H1 (cell line): ENCODE measurements at regions not wholly inside any gene's neighbourhood (a gene's known extent, or its start where the extent isn't known, plus 50 kb on each side); places are given as distances from the start of the nearest gene placed in this dataset.

Experiments used
- CTCF ChIA-PET: fragments of 300-600 bp; sonication (Branson Sonifier 250); formaldehyde crosslinking; loops from one replicate; lab custom pipeline; 2021; ENCODE audit not compliant: partially characterized antibody; lab: Charles Lee
- POLR2A ChIA-PET: fragments of 300-600 bp; sonication (Branson Sonifier 250); formaldehyde crosslinking; loops from one replicate; lab custom pipeline; 2021; ENCODE audit warnings: inconsistent platforms; ENCODE audit not compliant: partially characterized antibody; lab: Charles Lee
- DNase-seq, 2 experiments: peaks; one replicate each; pipeline versions ENCODE4 v3.0.0 to v3.0.0-alpha.2; 2010 to 2022; ENCODE audit warnings: low spot score in 2 of 2, low read depth in 1 of 2, mixed read lengths in 1 of 2
- FAIRE-seq: peaks from 2 replicates; lab custom pipeline; 2011; peaks lifted over from hg19 to GRCh38; lab: Jason Lieb, UNC
- H2AFZ ChIP-seq: 2 replicates; pipeline ENCODE4 v1.8.1; 2012; ENCODE audit warnings: low read length, inconsistent platforms
- H2AK5ac ChIP-seq: 2 replicates; pipeline ENCODE4 v1.6.1; 2013; ENCODE audit warnings: low read depth, low read length
- H2BK120ac ChIP-seq: replicated peaks from 2 replicates; pipeline ENCODE3; 2013; ENCODE audit warnings: low read depth, low read length, inconsistent platforms
- H2BK12ac ChIP-seq: 2 replicates; pipeline ENCODE4 v1.6.1; 2013; ENCODE audit warnings: low read depth, low read length
- H2BK15ac ChIP-seq: 2 replicates; pipeline ENCODE4 v1.6.1; 2013; ENCODE audit warnings: low read length
- H2BK20ac ChIP-seq: 2 replicates; pipeline ENCODE4 v1.6.1; 2013; ENCODE audit warnings: low read length
- H2BK5ac ChIP-seq: 2 replicates; pipeline ENCODE4 v1.6.1; 2013; ENCODE audit warnings: low read depth, low read length
- H3K14ac ChIP-seq: 2 replicates; pipeline ENCODE4 v1.6.1; 2013; ENCODE audit warnings: inconsistent platforms; ENCODE audit not compliant: insufficient read length
- H3K18ac ChIP-seq: 2 replicates; pipeline ENCODE4 v1.6.1; 2013; ENCODE audit warnings: low read length; ENCODE audit errors: extremely low read depth
- H3K23ac ChIP-seq: 2 replicates; pipeline ENCODE4 v1.6.1; 2013; ENCODE audit warnings: inconsistent platforms; ENCODE audit not compliant: insufficient read length
- H3K23me2 ChIP-seq: 2 replicates; pipeline ENCODE4 v1.6.1; 2013; ENCODE audit warnings: low read depth, low read length
- H3K27ac ChIP-seq: 2 replicates; pipeline ENCODE4 v1.6.1; 2011; ENCODE audit warnings: low read depth, low read length, inconsistent platforms
- H3K27me3 ChIP-seq, 4 experiments: replicated peaks in 1 of 4; 1 replicate in 1 of 4; 2 replicates in 3 of 4; pipeline versions ENCODE4 v1.6.1 to v1.8.1; 2011 to 2013; ENCODE audit warnings: low read length in 3 of 4, mild to moderate bottlenecking in 3 of 4, inconsistent platforms in 2 of 4, mixed read lengths in 2 of 4, moderate library complexity in 1 of 4; ENCODE audit not compliant: control insufficient read depth in 3 of 4, insufficient read depth in 3 of 4; ENCODE audit errors: extremely low read depth in 1 of 4
- H3K36me3 ChIP-seq, 4 experiments: 2 replicates each; pipeline versions ENCODE4 v1.6.1 to v1.8.1; 2011 to 2013; ENCODE audit warnings: mild to moderate bottlenecking in 4 of 4, low read length in 3 of 4, moderate library complexity in 2 of 4, control low read depth in 1 of 4, inconsistent platforms in 1 of 4; ENCODE audit not compliant: insufficient read depth in 4 of 4, control insufficient read depth in 2 of 4
- H3K4ac ChIP-seq: replicated peaks from 2 replicates; pipeline ENCODE3; 2013; ENCODE audit warnings: low read length, low read depth, mixed read lengths, inconsistent platforms; ENCODE audit not compliant: insufficient read length
- H3K4me1 ChIP-seq, 4 experiments: replicated peaks in 1 of 4; 1 replicate in 1 of 4; 2 replicates in 3 of 4; pipeline versions ENCODE4 v1.6.1 to v1.8.1; 2011 to 2013; ENCODE audit warnings: low read length in 3 of 4, inconsistent platforms in 2 of 4, mixed read lengths in 1 of 4; ENCODE audit not compliant: insufficient read depth in 4 of 4, control insufficient read depth in 3 of 4
- H3K4me2 ChIP-seq, 2 experiments: 2 replicates each; pipeline versions ENCODE4 v1.6.1 to v1.8.1; 2011 to 2013; ENCODE audit warnings: low read depth in 2 of 2, low read length in 2 of 2, control low read depth in 1 of 2, inconsistent platforms in 1 of 2, mild to moderate bottlenecking in 1 of 2; ENCODE audit not compliant: insufficient read depth in 1 of 2
- H3K4me3 ChIP-seq, 4 experiments: fragments of 200-600, 300-600 bp in 1 of 4; sonication (generic), shearing (Covaris generic), sonication (Bioruptor Twin) in 1 of 4; 2 replicates each; pipeline versions ENCODE4 v1.5.1 to v1.8.1; 2011 to 2016; ENCODE audit warnings: low read length in 4 of 4, low read depth in 3 of 4, control low read depth in 2 of 4, inconsistent platforms in 2 of 4, mild to moderate bottlenecking in 2 of 4, mixed read lengths in 1 of 4, moderate library complexity in 1 of 4; ENCODE audit not compliant: insufficient read depth in 2 of 4; ENCODE audit errors: extremely low read depth in 1 of 4
- H3K56ac ChIP-seq: replicated peaks from 2 replicates; pipeline ENCODE3; 2013; ENCODE audit warnings: low read depth, mild to moderate bottlenecking, mixed read lengths, low read length, inconsistent platforms; ENCODE audit not compliant: insufficient read length
- H3K79me1 ChIP-seq: 2 replicates; pipeline ENCODE4 v1.6.1; 2013; ENCODE audit warnings: low read depth, low read length, control low read depth
- H3K79me2 ChIP-seq, 2 experiments: 2 replicates each; pipeline versions ENCODE4 v1.6.1 to v1.8.1; 2012 to 2013; ENCODE audit warnings: low read length in 2 of 2, mild to moderate bottlenecking in 2 of 2, inconsistent platforms in 1 of 2; ENCODE audit not compliant: insufficient read depth in 2 of 2, control insufficient read depth in 1 of 2
- H3K9ac ChIP-seq, 4 experiments: replicated peaks in 1 of 4; 1 replicate in 1 of 4; 2 replicates in 3 of 4; pipeline versions ENCODE4 v1.6.1 to v1.8.1; 2011 to 2013; ENCODE audit warnings: low read depth in 3 of 4, low read length in 3 of 4, control low read depth in 2 of 4, mild to moderate bottlenecking in 2 of 4, moderate library complexity in 2 of 4, inconsistent platforms in 1 of 4; ENCODE audit errors: extremely low read depth in 1 of 4
- H3K9me3 ChIP-seq, 2 experiments: 2 replicates each; pipeline versions ENCODE4 v1.6.1 to v1.8.1; 2012 to 2013; ENCODE audit warnings: mild to moderate bottlenecking in 2 of 2, moderate library complexity in 2 of 2, control low read depth in 1 of 2, inconsistent platforms in 1 of 2, low read depth in 1 of 2, low read length in 1 of 2, mixed read lengths in 1 of 2; ENCODE audit not compliant: insufficient read depth in 2 of 2
- H4K20me1 ChIP-seq, 2 experiments: replicated peaks in 1 of 2; 2 replicates each; pipeline versions ENCODE3 to v1.8.1; 2011 to 2013; ENCODE audit warnings: inconsistent platforms in 2 of 2, low read length in 2 of 2, mild to moderate bottlenecking in 1 of 2; ENCODE audit not compliant: insufficient read depth in 2 of 2, control insufficient read depth in 1 of 2
- H4K5ac ChIP-seq: 2 replicates; pipeline ENCODE4 v1.6.1; 2013; ENCODE audit warnings: low read length, low read depth, mixed read lengths, inconsistent platforms; ENCODE audit not compliant: insufficient read length
- H4K8ac ChIP-seq: 2 replicates; pipeline ENCODE4 v1.8.0; 2013; ENCODE audit warnings: mild to moderate bottlenecking, moderate library complexity, low read length, inconsistent platforms; ENCODE audit not compliant: insufficient read depth; ENCODE audit errors: extremely low read depth
- H4K91ac ChIP-seq: replicated peaks from 2 replicates; pipeline ENCODE3; 2013; ENCODE audit warnings: low read length, mixed read lengths, inconsistent platforms; ENCODE audit not compliant: insufficient read length
- ATF2 ChIP-seq: IDR thresholded peaks from 2 replicates; pipeline ENCODE4 v1.6.1; 2012; ENCODE audit warnings: low read length, inconsistent platforms
- CBX5 ChIP-seq: fragments of 300-800, 300-1000 bp; sonication (generic); IDR thresholded peaks from 2 replicates; pipeline ENCODE4 v1.7.1; 2016; ENCODE audit warnings: antibody characterized with exemption, low read length, low read depth
- CBX8 ChIP-seq: fragments of 300-800, 300-1000 bp; sonication (generic); IDR thresholded peaks from 2 replicates; pipeline ENCODE4 v1.7.1; 2016; ENCODE audit warnings: low read depth, low read length, borderline replicate concordance
- EGR1 ChIP-seq: IDR thresholded peaks from 2 replicates; pipeline ENCODE4 v1.6.1; 2011; ENCODE audit warnings: low read depth, low read length, borderline replicate concordance
- PHF8 ChIP-seq: fragments of 200-600 bp; sonication (generic); conservative IDR thresholded peaks from 2 replicates; pipeline ENCODE4 v1.7.1; 2012; ENCODE audit warnings: low read depth, mild to moderate bottlenecking, inconsistent platforms, low read length, moderate library complexity
- TAF1 ChIP-seq: IDR thresholded peaks from 2 replicates; pipeline ENCODE4 v1.6.1; 2011; ENCODE audit warnings: mild to moderate bottlenecking, low read depth, low read length
- TEAD4 ChIP-seq: IDR thresholded peaks from 2 replicates; pipeline ENCODE4 v1.6.1; 2012; ENCODE audit warnings: low read depth, low read length, inconsistent platforms, mixed read lengths
- ZNF274 ChIP-seq: IDR thresholded peaks from 2 replicates; pipeline ENCODE4 v1.7.0; 2012; ENCODE audit warnings: low read length, borderline replicate concordance; ENCODE audit errors: extremely low read depth
- WGBS, 2 experiments: shearing (Covaris generic) in 1 of 2; methylation state at CpG; one replicate each; pipeline versions ENCODE4 v1.1.6 to v1.1.7; 2013 to 2015; ENCODE audit warnings: low lambda C conversion rate in 2 of 2, mixed read lengths in 2 of 2, inconsistent platforms in 1 of 2, low coverage in 1 of 2, missing lambda C conversion rate in 1 of 2; ENCODE audit not compliant: insufficient replicate concordance in 2 of 2, insufficient coverage in 1 of 2, insufficient read length in 1 of 2; ENCODE audit errors: extremely low coverage in 1 of 2, missing lambda C conversion rate in 1 of 2; 5-methylcytosine and 5-hydroxymethylcytosine counted together

GRCh38 chr11:70782401-70782913 is 384.1 kb downstream of the CTTN start:
- Histone ChIP-seq H4K8ac (no peak overlapping the region), H4K91ac (no peak overlapping the region), H3K79me1 (no peaks in the 10 kb centered on the region; the same call in none of the 2 replicates), H3K4me2 (no peak overlapping the region), H3K56ac (no peak overlapping the region), H2AFZ (no peak overlapping the region), H3K36me3 (0 out of 8 replicates have a peak, but pooled peaks cover 0 to 4% (median 0%) of the 10 kb centered on the region in 4 experiments), H3K4me1 (no peaks in the 10 kb centered on the region), H3K4me3 (no peak overlapping the region), H2AK5ac (no peak overlapping the region), H3K23me2 (peaks cover 9% of the 10 kb centered on the region; the same call in 1 of the 2 replicates), H3K27ac (no peak overlapping the region), H4K20me1 (peaks cover 0 to 9% of the 10 kb centered on the region in 2 experiments), H3K23ac (no peak overlapping the region), H3K14ac (no peak overlapping the region), H2BK5ac (no peak overlapping the region), H3K4ac (no peak overlapping the region), H2BK12ac (no peak overlapping the region), H3K9ac (no peak overlapping the region), H3K9me3 (0 out of 4 replicates have a peak, but pooled peaks cover 0 to 3% of the 10 kb centered on the region in 2 experiments), H4K5ac (no peak overlapping the region), H3K79me2 (peaks cover 0 to 6% of the 10 kb centered on the region in 2 experiments; a peak in 2 of 4 replicates), H2BK120ac (no peak overlapping the region), H2BK20ac (no peak overlapping the region), H2BK15ac (no peak overlapping the region), H3K27me3 (no peaks in the 10 kb centered on the region; a peak in 1 of 7 replicates), H3K18ac (no peak overlapping the region)
- CTCF ChIA-PET, result interaction anchor here (1.1 to 1.8 kb wide), 2 partner anchors 11 to 32 kb away, joined by 3 to 4 read pairs; no protein-coding TSS in a partner anchor
- 84% methylated on average over 16 of the region's 16 CpGs; no CpG with 5 or more reads in 1 of the 2 experiments for WGBS, 2 experiments
- POLR2A ChIA-PET, result no interaction called here
- DNase-seq (no peak), FAIRE-seq (no peak)
- TF ChIP-seq TAF1, result no peak
- TF ChIP-seq PHF8, result no peak
- TF ChIP-seq ATF2, result no peak
- no peak for TF ChIP-seq EGR1
- no peak for TF ChIP-seq TEAD4
- no peak for TF ChIP-seq CBX8
- TF ChIP-seq CBX5, result no peak
- TF ChIP-seq ZNF274, result no peak
